HepG2 (cell line): ENCODE measurements at regions not wholly inside any gene's neighbourhood (a gene's known extent, or its start where the extent isn't known, plus 50 kb on each side); places are given as distances from the start of the nearest gene placed in this dataset.

Source experiments
- ATAC-seq: fragments of 200-7000 bp; cut with Tn5 transposase; 3 replicates; pipeline ENCODE4 v1.9.1; 2020; ENCODE audit warnings: mild to moderate bottlenecking, moderate library complexity
- BruUV-seq: library from RNA; stranded (reverse); fragments of 400-500 nt; replicated peaks from 2 replicates; lab custom pipeline; 2021; lab: Mats Ljungman, UMichigan
- CTCF ChIA-PET: fragments of 300-600 bp; formaldehyde crosslinking; extraction: SDS; loops from one replicate; lab custom pipeline; 2021; ENCODE audit warnings: low total read pairs, inconsistent platforms, low intra/inter-chr PET ratio; lab: Yijun Ruan, JAX
- POLR2A ChIA-PET: fragments of 350-600 bp; sonication (Branson Sonifier 250); formaldehyde crosslinking; loops from one replicate; lab custom pipeline; 2020; ENCODE audit warnings: antibody characterized with exemption, inconsistent platforms; lab: Yijun Ruan, JAX
- DNase-seq: peaks from one replicate; pipeline ENCODE4 v3.0.0-alpha.2; 2015; ENCODE audit warnings: low spot score
- FAIRE-seq: peaks from 3 replicates; lab custom pipeline; 2011; peaks lifted over from hg19 to GRCh38; lab: Jason Lieb, UNC
- H2AFZ ChIP-seq: one replicate; pipeline ENCODE4 v1.6.1; 2011; ENCODE audit warnings: low read length, inconsistent platforms
- H3K27ac ChIP-seq: fragments of 300-600 bp; 3 replicates; pipeline ENCODE4 v1.8.0; 2011; ENCODE audit warnings: mixed run types, mild to moderate bottlenecking, mixed read lengths, low read length, inconsistent platforms; ENCODE audit not compliant: insufficient read depth; ENCODE audit errors: extremely low read length
- H3K27me3 ChIP-seq, 2 experiments: fragments of 200-600 bp in 1 of 2; 2 replicates in 1 of 2; 3 replicates in 1 of 2; pipeline versions ENCODE4 v1.6.0 to v1.8.0; 2011; ENCODE audit warnings: low read length in 2 of 2, mild to moderate bottlenecking in 2 of 2, moderate library complexity in 2 of 2, inconsistent platforms in 1 of 2; ENCODE audit not compliant: insufficient read depth in 2 of 2, control insufficient read depth in 1 of 2
- H3K36me3 ChIP-seq, 2 experiments: fragments of 200-600 bp in 1 of 2; replicated peaks in 1 of 2; 2 replicates in 1 of 2; 3 replicates in 1 of 2; pipeline versions ENCODE4 v1.5.1 to v1.8.0; 2011; ENCODE audit warnings: low read length in 2 of 2, inconsistent platforms in 1 of 2; ENCODE audit not compliant: insufficient read depth in 2 of 2, control insufficient read depth in 1 of 2
- H3K4me1 ChIP-seq: 2 replicates; pipeline ENCODE4 v1.5.1; 2012; ENCODE audit warnings: low read length, inconsistent platforms; ENCODE audit not compliant: insufficient read depth
- H3K4me2 ChIP-seq: 2 replicates; pipeline ENCODE4 v1.6.0; 2011; ENCODE audit warnings: low read depth, low read length, inconsistent platforms
- H3K4me3 ChIP-seq, 3 experiments: fragments of 200-600 bp in 1 of 3; sonication (generic), shearing (Covaris generic) in 1 of 3; replicated peaks in 1 of 3; 2 replicates each; pipeline ENCODE4 v1.5.1; 2011 to 2016; ENCODE audit warnings: low read length in 3 of 3, inconsistent platforms in 2 of 3, low read depth in 2 of 3, mild to moderate bottlenecking in 2 of 3, control low read depth in 1 of 3, mixed read lengths in 1 of 3; ENCODE audit not compliant: insufficient read depth in 1 of 3
- H3K79me2 ChIP-seq: one replicate; pipeline ENCODE4 v1.6.1; 2011; ENCODE audit warnings: low read length, inconsistent platforms; ENCODE audit not compliant: insufficient read depth
- H3K9ac ChIP-seq: 2 replicates; pipeline ENCODE4 v1.6.0; 2011; ENCODE audit warnings: mild to moderate bottlenecking, low read depth, low read length, inconsistent platforms; ENCODE audit not compliant: insufficient read depth
- H3K9me3 ChIP-seq: 2 replicates; pipeline ENCODE4 v1.5.1; 2012; ENCODE audit warnings: mild to moderate bottlenecking, low read length
- H4K20me1 ChIP-seq: 2 replicates; pipeline ENCODE4 v1.6.0; 2011; ENCODE audit warnings: inconsistent platforms, mild to moderate bottlenecking, low read length, moderate library complexity; ENCODE audit not compliant: insufficient read depth
- ARID5B ChIP-seq: IDR thresholded peaks from 2 replicates; pipeline ENCODE4 v1.4.0; 2020; ENCODE audit warnings: mild to moderate bottlenecking, missing genetic modification reagents
- BCL3 ChIP-seq: sonication (generic); formaldehyde crosslinking; IDR thresholded peaks from 2 replicates; pipeline ENCODE4 v1.5.1; 2020; ENCODE audit warnings: mild to moderate bottlenecking, missing genetic modification reagents, moderate library complexity
- GTF2F1 ChIP-seq: fragments of 150-350 bp; IDR thresholded peaks from 2 replicates; pipeline ENCODE4 v1.6.1; 2014; ENCODE audit warnings: low read length
- KLF12 ChIP-seq: sonication (generic); formaldehyde crosslinking; IDR thresholded peaks from 2 replicates; pipeline ENCODE4 v1.4.0; 2020; ENCODE audit warnings: missing genetic modification reagents, borderline replicate concordance
- MAF1 ChIP-seq: sonication (generic); formaldehyde crosslinking; IDR thresholded peaks from 2 replicates; pipeline ENCODE4 v1.5.0; 2020; ENCODE audit warnings: missing genetic modification reagents, borderline replicate concordance
- PLSCR1 ChIP-seq: sonication (generic); formaldehyde crosslinking; IDR thresholded peaks from 2 replicates; pipeline ENCODE4 v1.5.0; 2020; ENCODE audit warnings: missing genetic modification reagents, mild to moderate bottlenecking, borderline replicate concordance
- TARDBP ChIP-seq: sonication (generic); formaldehyde crosslinking; IDR thresholded peaks from 2 replicates; pipeline ENCODE4 v1.8.0; 2022; ENCODE audit warnings: mild to moderate bottlenecking, missing genetic modification reagents
- THAP11 ChIP-seq: IDR thresholded peaks from 2 replicates; pipeline ENCODE4 v1.6.1; 2016; ENCODE audit warnings: missing biosample characterization, missing genetic modification reagents
- ZNF496 ChIP-seq: sonication (generic); formaldehyde crosslinking; IDR thresholded peaks from 2 replicates; pipeline ENCODE4 v1.8.1; 2023; ENCODE audit warnings: mild to moderate bottlenecking, moderate library complexity, missing genetic modification reagents; ENCODE audit not compliant: insufficient replicate concordance
- ZNF646 ChIP-seq: sonication (generic); formaldehyde crosslinking; IDR thresholded peaks from 2 replicates; pipeline ENCODE4 v1.9.0; 2021; ENCODE audit warnings: mild to moderate bottlenecking, missing genetic modification reagents
- ZNF678 ChIP-seq: sonication (generic); formaldehyde crosslinking; IDR thresholded peaks from 2 replicates; pipeline ENCODE4 v1.4.0; 2020; ENCODE audit warnings: mild to moderate bottlenecking, missing genetic modification reagents
- WGBS: methylation state at CpG from one replicate; pipeline ENCODE4 v1.1.6; 2017; ENCODE audit warnings: low lambda C conversion rate; 5-methylcytosine and 5-hydroxymethylcytosine counted together
- in situ Hi-C: cut with HindIII; loops from 2 replicates; pipeline ENCODE4 v1.10.0; 2017; ENCODE audit warnings: low pct_unique_long_range_greater_than_20kb; ENCODE audit not compliant: extremely low pct_ligation_motif_present
- intact Hi-C: fragments of 100-400 bp; cut with micrococcal nuclease; formaldehyde crosslinking; loops from one replicate; pipeline ENCODE4 v1.10.0; 2022; ENCODE audit not compliant: unreplicated experiment

- no peak for DNase-seq
- peaks cover 11% of the 10 kb centered on the region for H3K4me1 ChIP-seq
- peaks cover 0 to 10% of the 10 kb centered on the region in 2 experiments; a peak in 1 of 5 replicates for H3K27me3 ChIP-seq
- H4K20me1 ChIP-seq, result no peaks in the 10 kb centered on the region
- 39% methylated on average over 3 of the region's 7 CpGs for WGBS
- H3K4me3 ChIP-seq, result no peak overlapping the region
- H3K79me2 ChIP-seq, result no peaks in the 10 kb centered on the region
- no peaks in the 10 kb centered on the region for H3K36me3 ChIP-seq
- H3K9ac ChIP-seq, result no peak overlapping the region
- BruUV-seq, result no TSS peak
- intact Hi-C loops, result loop anchor here (10.0 kb wide), 1 partner anchor 98 kb away; no protein-coding TSS in a partner anchor
- ATAC-seq, result peak; percentile 46
- peak overlapping the region; percentile 28; the same call in 1 of the 2 replicates for H3K4me2 ChIP-seq
- H2AFZ ChIP-seq, result no peak overlapping the region
- CTCF ChIA-PET, result no interaction called here
- no peak for FAIRE-seq
- in situ Hi-C loops, result loop anchor here (10.0 kb wide), 2 partner anchors 188 to 298 kb away; no protein-coding TSS in a partner anchor
- POLR2A ChIA-PET, result no interaction called here
- no peak overlapping the region for H3K27ac ChIP-seq
- H3K9me3 ChIP-seq, result no peaks in the 10 kb centered on the region
- no peak for TF ChIP-seq GTF2F1
- TF ChIP-seq ARID5B (CRISPR knock-in tag), result no peak
- TF ChIP-seq ZNF646 (CRISPR knock-in tag), result no peak
- TF ChIP-seq ZNF678 (CRISPR knock-in tag), result no peak
- no peak for TF ChIP-seq MAF1 (CRISPR knock-in tag)
- no peak for TF ChIP-seq BCL3 (CRISPR knock-in tag)
- TF ChIP-seq ZNF496 (CRISPR knock-in tag), result no peak
- TF ChIP-seq THAP11, result no peak
- TF ChIP-seq KLF12 (CRISPR knock-in tag), result no peak
- no peak for TF ChIP-seq PLSCR1 (CRISPR knock-in tag)
- no peak for TF ChIP-seq TARDBP (CRISPR knock-in tag)
Measured at GRCh38 chr9:14466429-14466818, 152.5 kb upstream of the NFIB start.
